ENCODE measurements at regions not wholly inside any gene's neighbourhood (a gene's known extent, or its start where the extent isn't known, plus 50 kb on each side); places are given as distances from the start of the nearest gene placed in this dataset.

GRCh38 chr3:148534089-148534988, 163.4 kb upstream of the AGTR1 start:
- no peak for TF ChIP-seq CTCF (IDR thresholded peaks at IDR 0.05)
- no peak for TF ChIP-seq POLR2A (IDR thresholded peaks at IDR 0.05)
